ENCODE measurements at regions not wholly inside any gene's neighbourhood (a gene's known extent, or its start where the extent isn't known, plus 50 kb on each side); places are given as distances from the start of the nearest gene placed in this dataset.

GRCh38 chr16:85324488-85324887 is 212.2 kb upstream of the CIBAR2 start:
- H4K20me1 ChIP-seq (ENCODE audit: insufficient read depth), result no peaks in the 10 kb centered on the region

DNA sequence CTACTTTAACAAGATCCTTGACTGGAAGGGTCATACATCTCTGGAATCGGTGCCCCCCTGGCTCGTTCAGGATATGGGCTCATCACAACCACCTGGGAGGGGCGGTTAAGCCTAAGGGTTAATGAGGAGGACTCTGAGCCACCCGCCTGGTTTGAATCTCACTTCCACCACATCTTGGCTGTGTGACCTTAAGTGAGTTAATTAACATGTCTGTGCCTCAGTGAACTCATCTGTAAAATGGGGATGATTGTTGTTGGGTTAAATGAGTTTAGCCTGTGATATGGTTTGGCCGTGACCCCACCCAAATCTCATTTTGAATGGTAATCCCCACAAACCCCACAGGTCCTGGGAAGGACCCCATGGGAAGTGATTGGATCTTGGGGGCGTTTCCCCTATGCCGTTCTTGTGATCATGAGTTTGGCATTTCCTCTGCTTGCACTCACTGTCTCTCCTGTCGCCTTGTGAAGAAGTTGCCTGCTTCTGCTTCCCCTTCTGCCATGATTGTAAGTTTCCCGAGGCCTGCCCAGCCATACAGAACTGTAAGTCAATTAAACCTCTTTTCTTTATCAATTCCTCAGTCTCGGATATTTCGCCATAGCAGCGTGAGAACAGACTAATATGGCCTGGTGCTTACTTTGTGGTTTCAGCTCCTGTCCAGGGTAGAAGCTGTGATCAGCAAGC is 214.0 kb upstream of the CIBAR2 start:
- no peaks in the 10 kb centered on the region for H3K27me3 ChIP-seq (ENCODE audit: insufficient read depth)
- peaks cover 9% of the 10 kb centered on the region; the same call in 1 of the 2 replicates for H4K20me1 ChIP-seq (ENCODE audit: insufficient read depth)
- no peak for TF ChIP-seq ELF1 (IDR thresholded peaks at IDR 0.05)
- no peak for TF ChIP-seq RAD21 (IDR thresholded peaks at IDR 0.05; ENCODE audit: low read length)
- TF ChIP-seq YY1 (IDR thresholded peaks at IDR 0.05; ENCODE audit: low read depth), result no peak
- TF ChIP-seq, protein P1, sequence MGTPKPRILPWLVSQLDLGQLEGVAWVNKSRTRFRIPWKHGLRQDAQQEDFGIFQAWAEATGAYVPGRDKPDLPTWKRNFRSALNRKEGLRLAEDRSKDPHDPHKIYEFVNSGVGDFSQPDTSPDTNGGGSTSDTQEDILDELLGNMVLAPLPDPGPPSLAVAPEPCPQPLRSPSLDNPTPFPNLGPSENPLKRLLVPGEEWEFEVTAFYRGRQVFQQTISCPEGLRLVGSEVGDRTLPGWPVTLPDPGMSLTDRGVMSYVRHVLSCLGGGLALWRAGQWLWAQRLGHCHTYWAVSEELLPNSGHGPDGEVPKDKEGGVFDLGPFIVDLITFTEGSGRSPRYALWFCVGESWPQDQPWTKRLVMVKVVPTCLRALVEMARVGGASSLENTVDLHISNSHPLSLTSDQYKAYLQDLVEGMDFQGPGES (IDR thresholded peaks at IDR 0.05; ENCODE audit: low read depth, low read length), result no peak
- TF ChIP-seq, protein P2, sequence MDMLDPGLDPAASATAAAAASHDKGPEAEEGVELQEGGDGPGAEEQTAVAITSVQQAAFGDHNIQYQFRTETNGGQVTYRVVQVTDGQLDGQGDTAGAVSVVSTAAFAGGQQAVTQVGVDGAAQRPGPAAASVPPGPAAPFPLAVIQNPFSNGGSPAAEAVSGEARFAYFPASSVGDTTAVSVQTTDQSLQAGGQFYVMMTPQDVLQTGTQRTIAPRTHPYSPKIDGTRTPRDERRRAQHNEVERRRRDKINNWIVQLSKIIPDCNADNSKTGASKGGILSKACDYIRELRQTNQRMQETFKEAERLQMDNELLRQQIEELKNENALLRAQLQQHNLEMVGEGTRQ (IDR thresholded peaks at IDR 0.05; ENCODE audit: borderline replicate concordance, low read depth, low read length), result no peak
- TF ChIP-seq GABPA (IDR thresholded peaks at IDR 0.05; ENCODE audit: low read depth), result no peak
- no peak for TF ChIP-seq PBX3 (IDR thresholded peaks at IDR 0.05)
- TF ChIP-seq EP300 (IDR thresholded peaks at IDR 0.05; ENCODE audit: borderline replicate concordance in 1 of 2, low read depth in 1 of 2, low read length in 1 of 2), result no peak
- TF ChIP-seq, protein P3, sequence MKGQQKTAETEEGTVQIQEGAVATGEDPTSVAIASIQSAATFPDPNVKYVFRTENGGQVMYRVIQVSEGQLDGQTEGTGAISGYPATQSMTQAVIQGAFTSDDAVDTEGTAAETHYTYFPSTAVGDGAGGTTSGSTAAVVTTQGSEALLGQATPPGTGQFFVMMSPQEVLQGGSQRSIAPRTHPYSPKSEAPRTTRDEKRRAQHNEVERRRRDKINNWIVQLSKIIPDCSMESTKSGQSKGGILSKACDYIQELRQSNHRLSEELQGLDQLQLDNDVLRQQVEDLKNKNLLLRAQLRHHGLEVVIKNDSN (IDR thresholded peaks at IDR 0.05; ENCODE audit: borderline replicate concordance, low read depth), result no peak
- no peak for TF ChIP-seq CHD2 (IDR thresholded peaks at IDR 0.05; ENCODE audit: low read length, partially characterized antibody)
- no peak for TF ChIP-seq SIN3A (IDR thresholded peaks at IDR 0.05; ENCODE audit: borderline replicate concordance, low read depth, low read length)
- TF ChIP-seq MXI1 (IDR thresholded peaks at IDR 0.05; ENCODE audit: low read depth, low read length), result no peak
- no peak for TF ChIP-seq MEF2A (IDR thresholded peaks at IDR 0.05; ENCODE audit: borderline replicate concordance, low read depth)
- TF ChIP-seq TCF12 (IDR thresholded peaks at IDR 0.05), result no peak
- TF ChIP-seq NFIC (IDR thresholded peaks at IDR 0.05; ENCODE audit: borderline replicate concordance), result no peak
- TF ChIP-seq TEAD4 (IDR thresholded peaks at IDR 0.05; ENCODE audit: borderline replicate concordance, insufficient read depth), result no peak
- H3K27ac ChIP-seq (ENCODE audit: low read depth in 2 of 2, low read length in 1 of 2), result no peak overlapping the region
- peaks cover 8% of the 10 kb centered on the region for H3F3A ChIP-seq (replicated peaks; ENCODE audit: insufficient read depth)
- ChIA-PET CTCF (interaction anchor here (1.6 kb wide), 1 partner anchor 43 kb away, joined by 4 read pairs; no protein-coding TSS in a partner anchor), POLR2A (interaction anchor here (0.8 kb wide), 1 partner anchor 13 kb away, joined by 3 read pairs; no protein-coding TSS in a partner anchor)
- WGBS (ENCODE audit: low lambda C conversion rate), result 88% methylated on average over 12 of the region's 12 CpGs
- H2AFZ ChIP-seq (ENCODE audit: low read depth), result no peak overlapping the region
- H3K9ac ChIP-seq, result no peak overlapping the region
- no peak overlapping the region for H3K4me3 ChIP-seq (ENCODE audit: low read depth in 2 of 2, low read length in 1 of 2)
- H3K9me2 ChIP-seq, result no peaks in the 10 kb centered on the region
- H3K4me1 ChIP-seq (ENCODE audit: control insufficient read depth in 1 of 2, insufficient read depth in 2 of 2, low read depth in 1 of 2, low read length in 1 of 2), result peaks cover 15 to 45% of the 10 kb centered on the region in 2 experiments; a peak in 2 of 4 replicates
- no peaks in the 10 kb centered on the region; the same call in 1 of the 2 replicates for H3K79me2 ChIP-seq (ENCODE audit: insufficient read depth)
- no peaks in the 10 kb centered on the region for H3K9me3 ChIP-seq
- no peak overlapping the region for H3K4me2 ChIP-seq
- DNase-seq, result no peak
- no peaks in the 10 kb centered on the region for H3K36me3 ChIP-seq (replicated peaks in 1 of 2; ENCODE audit: control insufficient read depth in 1 of 2, insufficient read depth in 2 of 2, low read length in 1 of 2)

More at GRCh38 chr16:85324488-85324887, 212.2 kb upstream of the CIBAR2 start:
- Histone ChIP-seq H3K27me3 (ENCODE audit: insufficient read depth) (no peaks in the 10 kb centered on the region), H3K79me2 (ENCODE audit: insufficient read depth) (no peaks in the 10 kb centered on the region; the same call in none of the 2 replicates), H3K4me3 (ENCODE audit: low read depth in 2 of 2, low read length in 1 of 2) (no peak overlapping the region), H3K9me3 (no peaks in the 10 kb centered on the region), H3K36me3 (replicated peaks in 1 of 2; ENCODE audit: control insufficient read depth in 1 of 2, insufficient read depth in 2 of 2, low read length in 1 of 2) (no peaks in the 10 kb centered on the region), H2AFZ (ENCODE audit: low read depth) (no peak overlapping the region), H3K4me2 (no peak overlapping the region), H3K9ac (no peak overlapping the region), H3K27ac (ENCODE audit: low read depth in 2 of 2, low read length in 1 of 2) (peak overlapping the region in 1 of 2 experiments; percentile 8; a peak in 1 of 4 replicates), H3K4me1 (ENCODE audit: control insufficient read depth in 1 of 2, insufficient read depth in 2 of 2, low read depth in 1 of 2, low read length in 1 of 2) (peaks cover 9 to 34% of the 10 kb centered on the region in 2 experiments; a peak in 2 of 4 replicates), H3F3A (replicated peaks; ENCODE audit: insufficient read depth) (peaks cover 2% of the 10 kb centered on the region), H3K9me2 (no peaks in the 10 kb centered on the region)
- no peak for DNase-seq
- CTCF ChIA-PET, result interaction anchor here (1.3 to 1.6 kb wide), 3 partner anchors 45 to 287 kb away, joined by 3 to 4 read pairs (median 4); no protein-coding TSS in a partner anchor
- POLR2A ChIA-PET, result no interaction called here
- WGBS (ENCODE audit: low lambda C conversion rate), result 95% methylated on average over 13 of the region's 13 CpGs
- TF ChIP-seq RAD21 (IDR thresholded peaks at IDR 0.05; ENCODE audit: low read length) (no peak), EZH2phosphoT487 (IDR thresholded peaks at IDR 0.05; ENCODE audit: borderline replicate concordance, low read depth) (no peak), MEF2A (IDR thresholded peaks at IDR 0.05; ENCODE audit: borderline replicate concordance, low read depth) (no peak), RXRA (IDR thresholded peaks at IDR 0.05; ENCODE audit: borderline replicate concordance, low read depth) (no peak), POLR2AphosphoS5 (IDR thresholded peaks at IDR 0.05; ENCODE audit: low read depth, low read length) (no peak)
